Endothelial cell of umbilical vein (primary cell): ENCODE measurements at regions not wholly inside any gene's neighbourhood (a gene's known extent, or its start where the extent isn't known, plus 50 kb on each side); places are given as distances from the start of the nearest gene placed in this dataset.

Source experiments
- BruUV-seq: library from RNA; stranded (reverse); fragments of 400-500 nt; replicated peaks from 2 replicates; lab custom pipeline; 2021; lab: Mats Ljungman, UMichigan
- CTCF ChIA-PET: fragments of 300-600, 350-600 bp; sonication (Branson Sonifier 250); formaldehyde crosslinking; loops from one replicate; lab custom pipeline; 2021; ENCODE audit warnings: antibody characterized with exemption, inconsistent platforms; lab: Charles Lee
- POLR2A ChIA-PET: fragments of 300-600, 350-600 bp; sonication (Branson Sonifier 250); formaldehyde crosslinking; loops from one replicate; lab custom pipeline; 2021; ENCODE audit warnings: antibody characterized with exemption, inconsistent platforms; lab: Charles Lee
- DNase-seq: peaks from one replicate; pipeline ENCODE4 v3.0.0-alpha.2; 2011; ENCODE audit warnings: low read depth, low spot score
- FAIRE-seq: peaks from 2 replicates; lab custom pipeline; 2011; peaks lifted over from hg19 to GRCh38; lab: Jason Lieb, UNC
- H2AFZ ChIP-seq: 2 replicates; pipeline ENCODE4 v1.6.0; 2012; ENCODE audit warnings: low read depth, low read length, control low read depth, inconsistent platforms
- H3K27ac ChIP-seq: 2 replicates; pipeline ENCODE4 v1.5.1; 2011; ENCODE audit warnings: low read depth, mild to moderate bottlenecking, control low read depth, low read length, moderate library complexity; ENCODE audit not compliant: insufficient read depth
- H3K27me3 ChIP-seq, 2 experiments: 2 replicates each; pipeline versions ENCODE4 v1.6.0 to v1.6.1; 2011; ENCODE audit warnings: low read length in 2 of 2, mixed read lengths in 1 of 2; ENCODE audit not compliant: control insufficient read depth in 2 of 2, insufficient read depth in 2 of 2
- H3K36me3 ChIP-seq, 2 experiments: 2 replicates in 1 of 2; 3 replicates in 1 of 2; pipeline ENCODE4 v1.5.1; 2011; ENCODE audit warnings: low read length in 2 of 2, mild to moderate bottlenecking in 1 of 2, moderate library complexity in 1 of 2; ENCODE audit not compliant: control insufficient read depth in 2 of 2, insufficient read depth in 2 of 2; ENCODE audit errors: extremely low read depth in 1 of 2
- H3K4me1 ChIP-seq: 3 replicates; pipeline ENCODE4 v1.5.1; 2011; ENCODE audit warnings: mild to moderate bottlenecking, low read length; ENCODE audit not compliant: control insufficient read depth, insufficient read depth; ENCODE audit errors: extremely low read depth
- H3K4me2 ChIP-seq: 2 replicates; pipeline ENCODE4 v1.6.1; 2011; ENCODE audit warnings: low read length, control low read depth, mixed read lengths; ENCODE audit not compliant: insufficient read depth
- H3K4me3 ChIP-seq, 3 experiments: fragments of 200-600 bp in 1 of 3; sonication (generic), shearing (Covaris generic) in 1 of 3; replicated peaks in 1 of 3; 2 replicates each; pipeline ENCODE4 v1.5.1; 2011 to 2016; ENCODE audit warnings: control low read depth in 3 of 3, low read length in 3 of 3, mild to moderate bottlenecking in 2 of 3, inconsistent platforms in 1 of 3, low read depth in 1 of 3, moderate library complexity in 1 of 3; ENCODE audit not compliant: insufficient read depth in 1 of 3
- H3K79me2 ChIP-seq: 2 replicates; pipeline ENCODE4 v1.6.0; 2012; ENCODE audit warnings: low read length, inconsistent platforms; ENCODE audit not compliant: control insufficient read depth, insufficient read depth
- H3K9ac ChIP-seq: replicated peaks from 2 replicates; pipeline ENCODE3; 2011; ENCODE audit warnings: low read length, control low read depth; ENCODE audit not compliant: insufficient read depth; ENCODE audit errors: extremely low read depth
- H3K9me1 ChIP-seq: replicated peaks from 3 replicates; pipeline ENCODE4 v1.6.0; 2011; ENCODE audit warnings: mild to moderate bottlenecking, low read length; ENCODE audit not compliant: control insufficient read depth, insufficient read depth; ENCODE audit errors: extremely low read depth
- H3K9me3 ChIP-seq: replicated peaks from 2 replicates; pipeline ENCODE4 v1.5.1; 2012; ENCODE audit warnings: low read length, inconsistent platforms; ENCODE audit not compliant: control insufficient read depth, insufficient read depth
- H4K20me1 ChIP-seq: replicated peaks from 2 replicates; pipeline ENCODE3; 2011; ENCODE audit warnings: mild to moderate bottlenecking, low read length; ENCODE audit not compliant: control insufficient read depth, insufficient read depth; ENCODE audit errors: extremely low read depth
- EZH2 ChIP-seq: IDR thresholded peaks from 2 replicates; pipeline ENCODE4 v1.6.1; 2012; ENCODE audit warnings: borderline replicate concordance, low read depth, mild to moderate bottlenecking, moderate library complexity, low read length, inconsistent platforms; ENCODE audit not compliant: severe bottlenecking
- FOS ChIP-seq: IDR thresholded peaks from 2 replicates; pipeline ENCODE4 v1.6.1; 2011; ENCODE audit warnings: mild to moderate bottlenecking, low read length, moderate library complexity, borderline replicate concordance; ENCODE audit not compliant: insufficient read depth
- GATA2 ChIP-seq: IDR thresholded peaks from 2 replicates; pipeline ENCODE4 v1.7.0; 2011; ENCODE audit warnings: low read depth, mild to moderate bottlenecking, moderate library complexity, mixed read lengths, low read length; ENCODE audit not compliant: insufficient read length, insufficient read depth
- JUN ChIP-seq: IDR thresholded peaks from 2 replicates; pipeline ENCODE4 v1.6.1; 2011; ENCODE audit warnings: borderline replicate concordance, low read depth; ENCODE audit not compliant: insufficient read length, insufficient read depth
- MYC ChIP-seq: IDR thresholded peaks from one replicate; pipeline ENCODE4 v1.6.1; 2011; ENCODE audit warnings: mild to moderate bottlenecking, low read depth, low read length
- POLR2A ChIP-seq: IDR thresholded peaks from 2 replicates; pipeline ENCODE4 v1.6.1; 2012; ENCODE audit warnings: low read depth, mild to moderate bottlenecking, control low read depth, low read length
- POLR2AphosphoS5 ChIP-seq: IDR thresholded peaks from 2 replicates; pipeline ENCODE4 v1.6.1; 2012; ENCODE audit warnings: low read depth, mild to moderate bottlenecking, control low read depth, low read length, moderate library complexity; ENCODE audit not compliant: insufficient read depth
- dilution Hi-C: fragments of 300-500 bp; cut with MboI; formaldehyde crosslinking; loops from one replicate; pipeline ENCODE4 v1.15.0; 2019; ENCODE audit warnings: low sequenced_read_pairs; ENCODE audit not compliant: extremely low pct_ligation_motif_present
- intact Hi-C: fragments of 100-400 bp; cut with micrococcal nuclease; formaldehyde crosslinking; loops from one replicate; pipeline ENCODE4 v1.10.0; 2022
- TF ChIP-seq, protein P1 (sequence below), 2 donors: IDR thresholded peaks; 1 replicate in 1 of 2; 2 replicates in 1 of 2; pipeline ENCODE4 v1.5.1; 2011; ENCODE audit warnings: low read length in 2 of 2, mild to moderate bottlenecking in 2 of 2, moderate library complexity in 2 of 2, control low read depth in 1 of 2, inconsistent platforms in 1 of 2, low read depth in 1 of 2; ENCODE audit not compliant: insufficient read depth in 1 of 2; ENCODE audit errors: extremely low read depth in 1 of 2
- TF ChIP-seq, protein P2 (sequence below): IDR thresholded peaks from 2 replicates; pipeline ENCODE4 v1.6.1; 2011; ENCODE audit not compliant: insufficient read depth, insufficient read length

GRCh38 chr7:3105856-3106255, 62.2 kb upstream of the CARD11 start:
- H3K4me2 ChIP-seq, result no peak overlapping the region
- H3K79me2 ChIP-seq, result no peaks in the 10 kb centered on the region
- no peaks in the 10 kb centered on the region for H4K20me1 ChIP-seq
- no peaks in the 10 kb centered on the region for H3K36me3 ChIP-seq
- DNase-seq (no peak), FAIRE-seq (no peak)
- no peaks in the 10 kb centered on the region for H3K9me3 ChIP-seq
- intact Hi-C loops, result no loop called here
- no peak overlapping the region for H3K4me3 ChIP-seq
- no peak overlapping the region for H2AFZ ChIP-seq
- H3K4me1 ChIP-seq, result no peaks in the 10 kb centered on the region
- no peaks in the 10 kb centered on the region for H3K27me3 ChIP-seq
- H3K9me1 ChIP-seq, result no peaks in the 10 kb centered on the region
- TF ChIP-seq, protein P1, sequence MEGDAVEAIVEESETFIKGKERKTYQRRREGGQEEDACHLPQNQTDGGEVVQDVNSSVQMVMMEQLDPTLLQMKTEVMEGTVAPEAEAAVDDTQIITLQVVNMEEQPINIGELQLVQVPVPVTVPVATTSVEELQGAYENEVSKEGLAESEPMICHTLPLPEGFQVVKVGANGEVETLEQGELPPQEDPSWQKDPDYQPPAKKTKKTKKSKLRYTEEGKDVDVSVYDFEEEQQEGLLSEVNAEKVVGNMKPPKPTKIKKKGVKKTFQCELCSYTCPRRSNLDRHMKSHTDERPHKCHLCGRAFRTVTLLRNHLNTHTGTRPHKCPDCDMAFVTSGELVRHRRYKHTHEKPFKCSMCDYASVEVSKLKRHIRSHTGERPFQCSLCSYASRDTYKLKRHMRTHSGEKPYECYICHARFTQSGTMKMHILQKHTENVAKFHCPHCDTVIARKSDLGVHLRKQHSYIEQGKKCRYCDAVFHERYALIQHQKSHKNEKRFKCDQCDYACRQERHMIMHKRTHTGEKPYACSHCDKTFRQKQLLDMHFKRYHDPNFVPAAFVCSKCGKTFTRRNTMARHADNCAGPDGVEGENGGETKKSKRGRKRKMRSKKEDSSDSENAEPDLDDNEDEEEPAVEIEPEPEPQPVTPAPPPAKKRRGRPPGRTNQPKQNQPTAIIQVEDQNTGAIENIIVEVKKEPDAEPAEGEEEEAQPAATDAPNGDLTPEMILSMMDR (IDR thresholded peaks at IDR 0.05; ENCODE audit: extremely low read depth in 1 of 2, insufficient read depth in 1 of 2, low read depth in 1 of 2, low read length in 2 of 2), result no peak
- TF ChIP-seq POLR2A (no peak), JUN (no peak), POLR2AphosphoS5 (no peak), MYC (no peak), EZH2 (no peak), FOS (no peak), GATA2 (no peak)
- TF ChIP-seq, protein P2, sequence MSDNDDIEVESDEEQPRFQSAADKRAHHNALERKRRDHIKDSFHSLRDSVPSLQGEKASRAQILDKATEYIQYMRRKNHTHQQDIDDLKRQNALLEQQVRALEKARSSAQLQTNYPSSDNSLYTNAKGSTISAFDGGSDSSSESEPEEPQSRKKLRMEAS, result no peak
- H3K9ac ChIP-seq, result no peak overlapping the region
- H3K27ac ChIP-seq, result no peak overlapping the region
- dilution Hi-C loops, result no loop called here
- POLR2A ChIA-PET, result no interaction called here
- no TSS peak for BruUV-seq
- CTCF ChIA-PET, result no interaction called here
